GM23248 (cell line): ENCODE measurements at regions not wholly inside any gene's neighbourhood (a gene's known extent, or its start where the extent isn't known, plus 50 kb on each side); places are given as distances from the start of the nearest gene placed in this dataset.

Experiments
- EZH2 ChIP-seq: fragments of 200-600 bp; sonication (generic); IDR thresholded peaks from 2 replicates; pipeline ENCODE4 v1.6.1; 2018; ENCODE audit warnings: antibody characterized with exemption, mild to moderate bottlenecking; ENCODE audit not compliant: insufficient read depth, poor library complexity, severe bottlenecking
- EZH2phosphoT487 ChIP-seq: fragments of 200-600 bp; sonication (generic); IDR thresholded peaks from 2 replicates; pipeline ENCODE4 v1.6.1; 2018; ENCODE audit warnings: antibody characterized with exemption, moderate library complexity, mild to moderate bottlenecking, low read depth; ENCODE audit not compliant: insufficient read depth

DNA sequence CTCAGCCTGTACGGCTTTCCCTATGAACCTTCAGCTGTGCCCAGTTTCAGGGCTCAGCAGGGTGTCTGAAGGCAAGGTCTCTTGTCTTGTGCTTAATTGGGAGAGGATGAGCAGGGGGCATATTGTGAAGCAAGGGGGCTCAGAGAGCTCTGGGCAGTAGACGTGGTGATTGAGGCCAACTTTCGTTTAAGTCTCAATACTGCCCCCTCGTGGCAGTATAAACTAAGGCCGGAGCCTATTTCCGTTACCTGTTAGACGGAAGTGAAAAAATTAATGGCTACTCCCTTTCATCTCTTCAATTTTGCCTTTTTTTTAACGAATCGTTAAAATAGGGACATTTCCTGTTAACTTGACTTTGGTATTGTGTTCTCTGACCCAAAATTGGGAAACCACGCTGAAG is 193.4 kb downstream of the TDRD15 start:
- TF ChIP-seq EZH2 (no peak), EZH2phosphoT487 (no peak)
